RWPE2 (cell line): ENCODE measurements at regions not wholly inside any gene's neighbourhood (a gene's known extent, or its start where the extent isn't known, plus 50 kb on each side); places are given as distances from the start of the nearest gene placed in this dataset.
"Not testable (repeated sequence)": the region's sequence is repeated elsewhere in the genome, so short reads cannot be mapped to it uniquely, and the experiment has no call there.

ENCODE experiments used
- ATAC-seq: fragments of 200-7000 bp; cut with Tn5 transposase; 3 replicates; pipeline ENCODE4 v1.9.1; 2021; ENCODE audit warnings: low read depth
- DNase-seq: peaks from one replicate; pipeline ENCODE4 v3.0.0-alpha.2; 2020; ENCODE audit warnings: low spot score
- H3K27ac ChIP-seq: fragments of 450-650 bp; 2 replicates; pipeline ENCODE4 v1.5.1; 2017; ENCODE audit warnings: mild to moderate bottlenecking; ENCODE audit not compliant: poor library complexity, severe bottlenecking
- H3K27me3 ChIP-seq: fragments of 250-450 bp; sonication (Bioruptor Pico); 2 replicates; pipeline ENCODE4 v1.5.1; 2021; ENCODE audit warnings: mild to moderate bottlenecking, moderate library complexity; ENCODE audit not compliant: insufficient read depth, poor library complexity, severe bottlenecking
- H3K36me3 ChIP-seq: fragments of 250-450 bp; sonication (Bioruptor Pico); 2 replicates; pipeline ENCODE4 v1.5.1; 2020; ENCODE audit warnings: low read depth, mild to moderate bottlenecking, moderate library complexity
- H3K4me1 ChIP-seq: fragments of 250-450 bp; sonication (Bioruptor Pico); 2 replicates; pipeline ENCODE4 v1.5.1; 2021; ENCODE audit warnings: mild to moderate bottlenecking, moderate library complexity; ENCODE audit not compliant: insufficient read depth, poor library complexity, severe bottlenecking
- H3K4me3 ChIP-seq: fragments of 250-450 bp; sonication (Bioruptor Pico); 2 replicates; pipeline ENCODE4 v1.5.1; 2021; ENCODE audit warnings: mild to moderate bottlenecking, moderate library complexity; ENCODE audit not compliant: severe bottlenecking
- H3K9me3 ChIP-seq: fragments of 250-450 bp; sonication (Bioruptor Pico); 2 replicates; pipeline ENCODE4 v1.5.1; 2021; ENCODE audit warnings: mild to moderate bottlenecking, moderate library complexity; ENCODE audit not compliant: severe bottlenecking
- CTCF ChIP-seq: fragments of 450-650 bp; IDR thresholded peaks from one replicate; pipeline ENCODE4 v1.5.1; 2017; ENCODE audit warnings: mild to moderate bottlenecking, moderate library complexity; ENCODE audit not compliant: poor library complexity, severe bottlenecking

GRCh38 chr2:52034706-52035105 is 1002.8 kb upstream of the NRXN1 start:
- Histone ChIP-seq H3K9me3 (no peaks in the 10 kb centered on the region), H3K27ac (no peak overlapping the region), H3K4me1 (no peaks in the 10 kb centered on the region), H3K4me3 (no peak overlapping the region), H3K36me3 (no peaks in the 10 kb centered on the region), H3K27me3 (no peaks in the 10 kb centered on the region)
- ATAC-seq (no peak), DNase-seq (no peak)
- TF ChIP-seq CTCF, result no peak

- no peaks in the 10 kb centered on the region for H3K36me3 ChIP-seq
- no peak for TF ChIP-seq CTCF
- H3K27me3 ChIP-seq, result no peaks in the 10 kb centered on the region
- DNase-seq (no peak), ATAC-seq (no peak)
- H3K4me3 ChIP-seq, result no peak overlapping the region
- H3K4me1 ChIP-seq, result no peaks in the 10 kb centered on the region
- no peak overlapping the region for H3K27ac ChIP-seq
- no peaks in the 10 kb centered on the region for H3K9me3 ChIP-seq
These were observed 990.1 kb upstream of the NRXN1 start for GRCh38 chr2:52022006-52022405.

GRCh38 chr2:52017646-52018235 is 985.8 kb upstream of the NRXN1 start:
- no peaks in the 10 kb centered on the region for H3K9me3 ChIP-seq
- no peak overlapping the region for H3K4me3 ChIP-seq
- H3K27me3 ChIP-seq, result no peaks in the 10 kb centered on the region
- TF ChIP-seq CTCF, result no peak
- no peaks in the 10 kb centered on the region for H3K36me3 ChIP-seq
- no peak for DNase-seq
- no peaks in the 10 kb centered on the region for H3K4me1 ChIP-seq
- ATAC-seq, result no peak
- H3K27ac ChIP-seq, result no peak overlapping the region

- H3K27ac ChIP-seq, H3K4me1 ChIP-seq, H3K9me3 ChIP-seq, H3K4me3 ChIP-seq, H3K27me3 ChIP-seq, DNase-seq, H3K36me3 ChIP-seq, ATAC-seq: not testable (repeated sequence)
These were observed 975.0 kb upstream of the NRXN1 start for GRCh38 chr2:52006821-52007366.

- Histone ChIP-seq H3K36me3 (no peaks in the 10 kb centered on the region), H3K27me3 (no peaks in the 10 kb centered on the region), H3K4me3 (no peak overlapping the region), H3K27ac (no peak overlapping the region), H3K9me3 (no peaks in the 10 kb centered on the region), H3K4me1 (peaks cover 4% of the 10 kb centered on the region)
- TF ChIP-seq CTCF, result no peak
- ATAC-seq (no peak), DNase-seq (no peak)
These were observed 968.4 kb upstream of the NRXN1 start for GRCh38 chr2:52000151-52000855.
